NCI-H748 treated with DMSO at 0.1 percent for 48 hours (cell line): ENCODE measurements at regions not wholly inside any gene's neighbourhood (a gene's known extent, or its start where the extent isn't known, plus 50 kb on each side); places are given as distances from the start of the nearest gene placed in this dataset.
A peak's percentile ranks its signal among the peaks of the same experiment; 100 is the strongest.
"Not testable (repeated sequence)": the region's sequence is repeated elsewhere in the genome, so short reads cannot be mapped to it uniquely, and the experiment has no call there.

Experiments used
- DNase-seq: peaks from one replicate; lab custom pipeline; 2025; lab: John Stamatoyannopoulos, UW

- no peak for DNase-seq
Measured at GRCh38 chr18:35770376-35771014, 189.0 kb downstream of the GALNT1 start.

GRCh38 chr18:35771172-35771571, 189.6 kb downstream of the GALNT1 start:
- no peak for DNase-seq

- no peak for DNase-seq
Measured at GRCh38 chr18:35775887-35776286, 194.3 kb downstream of the GALNT1 start.

- DNase-seq = no peak
Measured at GRCh38 chr18:35776473-35776872, 194.9 kb downstream of the GALNT1 start.

- DNase-seq = no peak
Measured at GRCh38 chr18:35777039-35777438, 195.4 kb upstream of the RMP24 start.

- no peak for DNase-seq
Measured at GRCh38 chr18:35778850-35779627, 193.4 kb upstream of the RMP24 start.

- no peak for DNase-seq
Measured at GRCh38 chr18:35780937-35781336, 191.5 kb upstream of the RMP24 start.

- DNase-seq = no peak
Measured at GRCh38 chr18:35782926-35783325, 189.6 kb upstream of the RMP24 start.

- DNase-seq = no peak
Measured at GRCh38 chr18:35786365-35787042, 186.0 kb upstream of the RMP24 start.

- no peak for DNase-seq
Measured at GRCh38 chr18:35789543-35789942, 182.9 kb upstream of the RMP24 start.

- DNase-seq = no peak
Measured at GRCh38 chr18:35797948-35798347, 174.5 kb upstream of the RMP24 start.

- no peak for DNase-seq
Measured at GRCh38 chr18:35803551-35803950, 168.9 kb upstream of the RMP24 start.

- DNase-seq = no peak
Measured at GRCh38 chr18:35804377-35804776, 168.1 kb upstream of the RMP24 start.

- DNase-seq = no peak
Measured at GRCh38 chr18:35807811-35808335, 164.6 kb upstream of the RMP24 start.

- no peak for DNase-seq
Measured at GRCh38 chr18:35808796-35809195, 163.7 kb upstream of the RMP24 start.

GRCh38 chr18:35810520-35810919, 162.0 kb upstream of the RMP24 start:
- DNase-seq = no peak

GRCh38 chr18:35811896-35812295, 160.6 kb upstream of the RMP24 start:
- peak; percentile 19 for DNase-seq

- DNase-seq = not testable (repeated sequence)
Measured at GRCh38 chr18:35815011-35815410, 157.5 kb upstream of the RMP24 start.

GRCh38 chr18:35816003-35816402, 156.5 kb upstream of the RMP24 start:
- no peak for DNase-seq

GRCh38 chr18:35817604-35818352, 154.7 kb upstream of the RMP24 start:
- DNase-seq = no peak

GRCh38 chr18:35818353-35818667, 154.2 kb upstream of the RMP24 start:
- no peak for DNase-seq

- no peak for DNase-seq
Measured at GRCh38 chr18:35822413-35822812, 150.1 kb upstream of the RMP24 start.
